ENCODE measurements at regions not wholly inside any gene's neighbourhood (a gene's known extent, or its start where the extent isn't known, plus 50 kb on each side); places are given as distances from the start of the nearest gene placed in this dataset.
"Not testable (repeated sequence)": the region's sequence is repeated elsewhere in the genome, so short reads cannot be mapped to it uniquely, and the experiment has no call there.

GRCh38 chr5:14929293-14930065 is 57.9 kb upstream of the ANKH start:
- DNase-seq = peak in 1 of 5 experiments; percentile 24

- no peak for DNase-seq
Measured at GRCh38 chr5:14928661-14929060, 57.1 kb upstream of the ANKH start.

GRCh38 chr5:14925326-14925725 is 53.7 kb upstream of the ANKH start:
- DNase-seq = peak in 1 of 5 experiments; percentile 67

GRCh38 chr5:14922952-14923351 is 51.4 kb upstream of the ANKH start:
- not testable (repeated sequence) for DNase-seq

GRCh38 chr5:14922456-14922855 is 50.9 kb upstream of the ANKH start:
- DNase-seq = no peak
